ENCODE measurements at regions not wholly inside any gene's neighbourhood (a gene's known extent, or its start where the extent isn't known, plus 50 kb on each side); places are given as distances from the start of the nearest gene placed in this dataset.
A peak's percentile ranks its signal among the peaks of the same experiment; 100 is the strongest.

GRCh38 chr6:134823710-134824034 lies 126.2 kb downstream of the ALDH8A1 start:
- Histone ChIP-seq H3K4me3 (replicated peaks in 1 of 4; ENCODE audit: control extremely low read depth in 1 of 4, insufficient read depth in 1 of 4, low read depth in 3 of 4, low read length in 4 of 4) (no peak overlapping the region), H3K27ac (ENCODE audit: insufficient read depth, low read length) (no peak overlapping the region), H3K27me3 (ENCODE audit: control insufficient read depth, insufficient read depth, low read length) (no peaks in the 10 kb centered on the region), H3K9me3 (ENCODE audit: control insufficient read depth, insufficient read depth, low read depth, low read length) (no peaks in the 10 kb centered on the region), H3K36me3 (ENCODE audit: control insufficient read depth, insufficient read depth, low read length) (no peaks in the 10 kb centered on the region), H3K4me2 (ENCODE audit: extremely low read depth, insufficient read depth, low read length) (no peak overlapping the region), H3K79me2 (ENCODE audit: control insufficient read depth, insufficient read depth, low read length) (no peaks in the 10 kb centered on the region), H3K9ac (ENCODE audit: insufficient read depth, low read length) (no peak overlapping the region), H2AFZ (ENCODE audit: low read length) (no peak overlapping the region), H4K20me1 (ENCODE audit: control insufficient read depth, extremely low read depth, insufficient read depth, low read length) (no peaks in the 10 kb centered on the region), H3K4me1 (ENCODE audit: control insufficient read depth, extremely low read depth, insufficient read depth, low read length) (peaks cover 7% of the 10 kb centered on the region)
- DNase-seq (ENCODE audit: low read depth in 2 of 2) = no peak
- no peak for TF ChIP-seq CTCF (conservative IDR thresholded peaks at IDR 0.05 in 1 of 2, IDR thresholded peaks at IDR 0.05 in 1 of 2; ENCODE audit: low read depth in 1 of 2, low read length in 2 of 2)
- no peak for TF ChIP-seq EZH2 (IDR thresholded peaks at IDR 0.05; ENCODE audit: low read length, missing control alignments)

DNA sequence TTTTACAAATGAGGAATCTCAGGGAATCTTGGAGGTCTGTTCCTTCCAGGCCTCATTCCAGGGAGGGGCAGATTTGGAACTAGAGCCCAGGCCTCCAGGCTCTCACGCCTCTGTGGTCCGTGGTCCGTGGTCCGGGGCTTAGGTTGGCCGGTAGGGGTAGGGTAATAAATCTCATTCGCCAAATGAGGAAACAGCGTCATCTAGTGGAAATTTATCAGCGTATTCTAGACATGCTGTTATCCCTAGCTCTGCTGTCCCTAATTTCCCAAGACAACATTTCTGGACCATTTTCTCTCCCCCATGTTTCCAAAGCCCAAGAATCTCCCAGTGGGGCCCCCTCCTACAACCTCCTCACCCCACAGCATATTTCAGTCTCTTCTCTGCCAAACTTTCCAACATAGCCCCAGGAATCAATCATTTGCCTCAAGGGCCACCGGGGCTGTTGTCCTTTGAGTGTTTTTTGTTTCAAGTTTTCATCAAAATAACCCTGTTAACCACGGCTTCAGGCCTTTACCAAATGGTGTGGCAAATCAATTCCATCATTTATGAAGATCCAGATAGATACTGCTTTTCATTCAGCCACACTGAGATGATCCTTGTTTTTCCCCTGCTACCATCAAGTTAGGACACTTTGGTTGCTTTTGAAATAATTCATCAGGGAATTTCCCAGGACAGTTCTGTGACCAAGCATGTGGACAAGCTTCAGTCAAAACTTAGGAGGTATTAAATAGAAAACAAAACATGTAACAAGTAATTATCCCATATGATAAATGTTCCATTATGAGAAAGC lies 126.8 kb downstream of the ALDH8A1 start:
- no peaks in the 10 kb centered on the region for H4K20me1 ChIP-seq (ENCODE audit: control insufficient read depth, extremely low read depth, insufficient read depth, low read length)
- DNase-seq (ENCODE audit: low read depth in 2 of 2) = peak; percentile 74 to 90
- no peak overlapping the region for H2AFZ ChIP-seq (ENCODE audit: low read length)
- H3K4me1 ChIP-seq (ENCODE audit: control insufficient read depth, extremely low read depth, insufficient read depth, low read length) = peaks cover 7% of the 10 kb centered on the region
- no peaks in the 10 kb centered on the region for H3K36me3 ChIP-seq (ENCODE audit: control insufficient read depth, insufficient read depth, low read length)
- no peaks in the 10 kb centered on the region for H3K27me3 ChIP-seq (ENCODE audit: control insufficient read depth, insufficient read depth, low read length)
- H3K4me3 ChIP-seq (replicated peaks in 1 of 4; ENCODE audit: control extremely low read depth in 1 of 4, insufficient read depth in 1 of 4, low read depth in 3 of 4, low read length in 4 of 4) = no peak overlapping the region
- H3K27ac ChIP-seq (ENCODE audit: insufficient read depth, low read length) = no peak overlapping the region
- TF ChIP-seq EZH2 (IDR thresholded peaks at IDR 0.05; ENCODE audit: low read length, missing control alignments) (no peak), CTCF (conservative IDR thresholded peaks at IDR 0.05 in 1 of 2, IDR thresholded peaks at IDR 0.05 in 1 of 2; ENCODE audit: low read depth in 1 of 2, low read length in 2 of 2) (peak; percentile 90 to 98)
- no peaks in the 10 kb centered on the region for H3K79me2 ChIP-seq (ENCODE audit: control insufficient read depth, insufficient read depth, low read length)
- no peak overlapping the region for H3K9ac ChIP-seq (ENCODE audit: insufficient read depth, low read length)
- H3K4me2 ChIP-seq (ENCODE audit: extremely low read depth, insufficient read depth, low read length) = no peak overlapping the region
- no peaks in the 10 kb centered on the region for H3K9me3 ChIP-seq (ENCODE audit: control insufficient read depth, insufficient read depth, low read depth, low read length)

DNA sequence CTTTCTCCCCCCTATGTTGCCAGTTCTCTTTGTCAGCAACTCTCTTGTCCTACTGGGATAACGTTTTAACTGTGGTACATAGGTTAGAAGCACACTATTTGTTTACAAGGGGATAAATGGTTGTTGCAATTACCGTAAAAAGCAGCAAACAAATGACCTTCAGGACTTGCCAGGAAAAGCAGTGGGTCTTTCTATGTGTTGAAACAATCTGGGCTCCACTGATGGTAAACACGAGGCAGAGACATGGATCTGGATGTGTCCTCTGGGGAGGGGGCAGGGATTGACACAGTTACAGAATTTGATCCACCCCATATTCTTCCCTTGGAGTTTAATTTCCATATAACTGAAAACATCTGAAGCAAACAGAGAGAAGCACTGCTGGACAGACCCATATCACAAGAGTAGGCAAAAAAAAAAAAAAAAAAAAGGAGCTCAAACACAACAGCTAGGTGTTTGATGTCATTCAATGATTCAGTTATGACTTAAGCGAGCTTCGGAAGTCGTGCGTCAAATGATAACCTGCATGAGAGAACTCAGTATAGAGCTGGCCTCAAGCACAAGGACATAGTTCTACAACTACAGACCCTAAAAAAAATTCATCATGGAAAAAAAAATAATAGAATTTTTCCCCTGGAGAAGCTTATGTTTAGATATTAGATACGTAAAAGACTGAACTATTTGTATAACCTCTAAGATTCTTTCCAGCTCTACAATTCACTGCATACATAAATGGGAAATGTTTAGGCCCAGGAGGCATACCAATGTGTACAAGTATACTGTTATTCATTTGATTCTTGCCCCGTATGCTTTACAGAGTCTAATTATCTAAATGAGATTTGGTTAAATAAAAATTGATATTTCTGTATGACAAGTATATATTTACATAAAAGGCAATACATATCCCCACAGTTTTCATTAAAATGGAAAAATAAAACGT lies 127.7 kb downstream of the ALDH8A1 start:
- Histone ChIP-seq H3K4me2 (ENCODE audit: extremely low read depth, insufficient read depth, low read length) (no peak overlapping the region), H3K27me3 (ENCODE audit: control insufficient read depth, insufficient read depth, low read length) (no peaks in the 10 kb centered on the region), H3K9me3 (ENCODE audit: control insufficient read depth, insufficient read depth, low read depth, low read length) (no peaks in the 10 kb centered on the region), H4K20me1 (ENCODE audit: control insufficient read depth, extremely low read depth, insufficient read depth, low read length) (no peaks in the 10 kb centered on the region), H3K9ac (ENCODE audit: insufficient read depth, low read length) (no peak overlapping the region), H2AFZ (ENCODE audit: low read length) (no peak overlapping the region), H3K27ac (ENCODE audit: insufficient read depth, low read length) (no peak overlapping the region), H3K4me1 (ENCODE audit: control insufficient read depth, extremely low read depth, insufficient read depth, low read length) (peaks cover 3% of the 10 kb centered on the region), H3K79me2 (ENCODE audit: control insufficient read depth, insufficient read depth, low read length) (no peaks in the 10 kb centered on the region), H3K4me3 (replicated peaks in 1 of 4; ENCODE audit: control extremely low read depth in 1 of 4, insufficient read depth in 1 of 4, low read depth in 3 of 4, low read length in 4 of 4) (no peak overlapping the region), H3K36me3 (ENCODE audit: control insufficient read depth, insufficient read depth, low read length) (no peaks in the 10 kb centered on the region)
- no peak for TF ChIP-seq EZH2 (IDR thresholded peaks at IDR 0.05; ENCODE audit: low read length, missing control alignments)
- TF ChIP-seq CTCF (conservative IDR thresholded peaks at IDR 0.05 in 1 of 2, IDR thresholded peaks at IDR 0.05 in 1 of 2; ENCODE audit: low read depth in 1 of 2, low read length in 2 of 2) = no peak
- DNase-seq (ENCODE audit: low read depth in 2 of 2) = no peak
